GM23338 (cell line): ENCODE measurements at regions not wholly inside any gene's neighbourhood (a gene's known extent, or its start where the extent isn't known, plus 50 kb on each side); places are given as distances from the start of the nearest gene placed in this dataset.

ENCODE experiments used
- ATAC-seq: fragments of 200-7000 bp; cut with Tn5 transposase; 3 replicates; pipeline ENCODE4 v1.9.1; 2020
- DNase-seq: peaks from one replicate; pipeline ENCODE4 v3.0.0-alpha.2; 2015; ENCODE audit warnings: low spot score
- H2AFZ ChIP-seq: fragments of 200-600 bp; sonication (generic); 2 replicates; pipeline ENCODE4 v1.8.0; 2016; ENCODE audit warnings: antibody characterized with exemption, mild to moderate bottlenecking, moderate library complexity
- H3F3A ChIP-seq: fragments of 200-600 bp; sonication (generic); replicated peaks from 2 replicates; pipeline ENCODE4 v1.8.0; 2017; ENCODE audit warnings: antibody characterized with exemption, mixed run types, low read depth
- H3K27ac ChIP-seq: fragments of 200-600 bp; sonication (generic); 2 replicates; pipeline ENCODE4 v1.6.1; 2016; ENCODE audit warnings: low read depth
- H3K27me3 ChIP-seq: fragments of 200-600 bp; sonication (generic); 2 replicates; pipeline ENCODE4 v1.8.0; 2016; ENCODE audit warnings: mild to moderate bottlenecking, mixed run types, moderate library complexity; ENCODE audit not compliant: insufficient read depth
- H3K36me3 ChIP-seq: fragments of 200-600 bp; sonication (generic); 2 replicates; pipeline ENCODE4 v1.8.0; 2016; ENCODE audit warnings: mild to moderate bottlenecking; ENCODE audit not compliant: insufficient read depth
- H3K4me1 ChIP-seq: fragments of 200-600 bp; sonication (generic); 2 replicates; pipeline ENCODE4 v1.8.0; 2016; ENCODE audit warnings: mild to moderate bottlenecking, moderate library complexity; ENCODE audit not compliant: insufficient read depth
- H3K4me2 ChIP-seq: fragments of 200-600 bp; sonication (generic); 2 replicates; pipeline ENCODE4 v1.7.1; 2017; ENCODE audit warnings: mixed run types
- H3K4me3 ChIP-seq: fragments of 200-600 bp; sonication (generic); 2 replicates; pipeline ENCODE4 v1.6.1; 2016; ENCODE audit warnings: mixed run types
- H3K79me2 ChIP-seq: fragments of 200-600 bp; sonication (generic); replicated peaks from 2 replicates; pipeline ENCODE4 v1.8.0; 2017; ENCODE audit warnings: mild to moderate bottlenecking; ENCODE audit not compliant: insufficient read depth
- H3K9me2 ChIP-seq: fragments of 200-600 bp; sonication (generic); 2 replicates; pipeline ENCODE4 v1.8.0; 2017; ENCODE audit not compliant: insufficient read depth
- H4K20me1 ChIP-seq: fragments of 200-600 bp; sonication (generic); replicated peaks from 2 replicates; pipeline ENCODE4 v1.8.0; 2017; ENCODE audit warnings: mild to moderate bottlenecking; ENCODE audit not compliant: insufficient read depth
- H3K27ac Mint-ChIP-seq: 2 replicates; pipeline ENCODE4 v1.8.0; 2020; ENCODE audit warnings: inconsistent platforms, mild to moderate bottlenecking, moderate library complexity, mixed read lengths
- H3K27me3 Mint-ChIP-seq: 3 replicates; pipeline ENCODE4 v1.8.0; 2022; ENCODE audit warnings: low read depth, mild to moderate bottlenecking, moderate library complexity, mixed read lengths, inconsistent platforms; ENCODE audit not compliant: insufficient read depth, poor library complexity
- H3K36me3 Mint-ChIP-seq: 3 replicates; pipeline ENCODE4 v1.8.0; 2021; ENCODE audit warnings: low read depth, mild to moderate bottlenecking, inconsistent platforms, moderate library complexity, mixed read lengths
- H3K4me1 Mint-ChIP-seq: 3 replicates; pipeline ENCODE4 v1.8.0; 2020; ENCODE audit warnings: mild to moderate bottlenecking, inconsistent platforms, mixed read lengths
- H3K4me3 Mint-ChIP-seq: 3 replicates; pipeline ENCODE4 v1.8.0; 2021; ENCODE audit warnings: moderate library complexity, mild to moderate bottlenecking, inconsistent platforms, mixed read lengths
- H3K9me3 Mint-ChIP-seq: 3 replicates; pipeline ENCODE4 v1.8.0; 2020; ENCODE audit warnings: moderate library complexity, mild to moderate bottlenecking, inconsistent platforms, mixed read lengths
- CREB1 ChIP-seq: fragments of 250-450 bp; sonication (Bioruptor Pico); IDR thresholded peaks from 2 replicates; pipeline ENCODE4 v1.5.0; 2020; ENCODE audit warnings: low read depth, mild to moderate bottlenecking, moderate library complexity
- CTCF ChIP-seq, 2 experiments: fragments of 200-600 bp in 1 of 2; sonication (generic) in 1 of 2; conservative IDR thresholded peaks; 2 replicates each; pipeline versions ENCODE4 v1.5.1 to v1.6.1; 2016 to 2017; ENCODE audit warnings: antibody characterized with exemption in 2 of 2, low read depth in 2 of 2, mild to moderate bottlenecking in 2 of 2, moderate library complexity in 1 of 2
- ETS1 ChIP-seq: IDR thresholded peaks from 2 replicates; pipeline ENCODE4 v1.6.1; 2016; ENCODE audit warnings: antibody characterized with exemption
- EZH2 ChIP-seq: fragments of 200-600 bp; sonication (generic); IDR thresholded peaks from one replicate; pipeline ENCODE4 v1.8.0; 2017; ENCODE audit warnings: antibody characterized with exemption, mild to moderate bottlenecking, low read depth; ENCODE audit not compliant: unreplicated experiment
- EZH2phosphoT487 ChIP-seq: fragments of 200-600 bp; sonication (generic); IDR thresholded peaks from one replicate; pipeline ENCODE4 v1.8.1; 2018; ENCODE audit warnings: antibody characterized with exemption; ENCODE audit not compliant: unreplicated experiment
- JUNB ChIP-seq: IDR thresholded peaks from one replicate; pipeline ENCODE4 v1.6.1; 2016; ENCODE audit warnings: antibody characterized with exemption; ENCODE audit not compliant: unreplicated experiment
- NANOG ChIP-seq: IDR thresholded peaks from 2 replicates; pipeline ENCODE4 v1.6.1; 2016; ENCODE audit warnings: antibody characterized with exemption, borderline replicate concordance
- POLR2AphosphoS5 ChIP-seq: IDR thresholded peaks from 2 replicates; pipeline ENCODE4 v1.6.1; 2016; ENCODE audit warnings: antibody characterized with exemption, low read depth
- REST ChIP-seq: IDR thresholded peaks from one replicate; pipeline ENCODE4 v1.6.1; 2018; ENCODE audit warnings: antibody characterized with exemption; ENCODE audit not compliant: unreplicated experiment
- STAT1 ChIP-seq: IDR thresholded peaks from one replicate; pipeline ENCODE4 v1.6.1; 2016; ENCODE audit warnings: antibody characterized with exemption; ENCODE audit not compliant: unreplicated experiment
- ZNF114 ChIP-seq: fragments of 250-450 bp; sonication (Bioruptor Pico); IDR thresholded peaks from 2 replicates; pipeline ENCODE4 v1.5.0; 2020; ENCODE audit warnings: mild to moderate bottlenecking, moderate library complexity
- ZNF331 ChIP-seq: fragments of 250-450 bp; sonication (Bioruptor Pico); IDR thresholded peaks from 2 replicates; pipeline ENCODE4 v1.5.0; 2020; ENCODE audit warnings: low read depth, mild to moderate bottlenecking, moderate library complexity
- ZNF462 ChIP-seq: fragments of 250-450 bp; sonication (Bioruptor Pico); IDR thresholded peaks from 2 replicates; pipeline ENCODE4 v1.5.0; 2020; ENCODE audit warnings: mild to moderate bottlenecking, moderate library complexity

GRCh38 chr3:161649900-161650484 lies 153.4 kb downstream of the OTOL1 start:
- Mint-ChIP-seq H3K9me3 (peaks cover 10% of the 10 kb centered on the region), H3K27ac (no peak overlapping the region), H3K36me3 (peaks cover 14% of the 10 kb centered on the region), H3K4me1 (peaks cover 10% of the 10 kb centered on the region; the same call in 2 of the 3 replicates), H3K4me3 (no peak overlapping the region), H3K27me3 (peaks cover 2% of the 10 kb centered on the region)
- Histone ChIP-seq H3K36me3 (no peaks in the 10 kb centered on the region), H3K4me2 (no peak overlapping the region), H3K27ac (no peak overlapping the region), H4K20me1 (no peaks in the 10 kb centered on the region), H3K9me2 (0 out of 2 replicates have a peak, but pooled peaks cover 2% of the 10 kb centered on the region), H3K79me2 (no peaks in the 10 kb centered on the region), H3F3A (no peaks in the 10 kb centered on the region), H3K27me3 (no peaks in the 10 kb centered on the region), H2AFZ (no peak overlapping the region), H3K4me3 (no peak overlapping the region), H3K4me1 (0 out of 2 replicates have a peak, but pooled peaks cover 3% of the 10 kb centered on the region)
- no peak for DNase-seq
- peak; percentile 48; the same call in 1 of the 3 replicates for ATAC-seq
- no peak for TF ChIP-seq REST
- no peak for TF ChIP-seq EZH2
- no peak for TF ChIP-seq CTCF (conservative IDR thresholded peaks at IDR 0.05; ENCODE audit: low read depth in 2 of 2)
- TF ChIP-seq ZNF462: no peak
- no peak for TF ChIP-seq ZNF114 (CRISPR knock-in tag)
- TF ChIP-seq ZNF331 (CRISPR knock-in tag): no peak
- TF ChIP-seq POLR2AphosphoS5: no peak
- no peak for TF ChIP-seq JUNB
- no peak for TF ChIP-seq STAT1
- TF ChIP-seq EZH2phosphoT487: no peak
- no peak for TF ChIP-seq NANOG
- TF ChIP-seq CREB1 (CRISPR knock-in tag): no peak
- no peak for TF ChIP-seq ETS1
